Brain pericyte (primary cell): ENCODE measurements at regions not wholly inside any gene's neighbourhood (a gene's known extent, or its start where the extent isn't known, plus 50 kb on each side); places are given as distances from the start of the nearest gene placed in this dataset.

Experiments
- DNase-seq: peaks from one replicate; pipeline ENCODE4 v3.0.0-alpha.2; 2012; ENCODE audit warnings: low read depth, low spot score

GRCh38 chr16:7014756-7015155 is 317.9 kb upstream of the RBFOX1 start:
- no peak for DNase-seq

DNA sequence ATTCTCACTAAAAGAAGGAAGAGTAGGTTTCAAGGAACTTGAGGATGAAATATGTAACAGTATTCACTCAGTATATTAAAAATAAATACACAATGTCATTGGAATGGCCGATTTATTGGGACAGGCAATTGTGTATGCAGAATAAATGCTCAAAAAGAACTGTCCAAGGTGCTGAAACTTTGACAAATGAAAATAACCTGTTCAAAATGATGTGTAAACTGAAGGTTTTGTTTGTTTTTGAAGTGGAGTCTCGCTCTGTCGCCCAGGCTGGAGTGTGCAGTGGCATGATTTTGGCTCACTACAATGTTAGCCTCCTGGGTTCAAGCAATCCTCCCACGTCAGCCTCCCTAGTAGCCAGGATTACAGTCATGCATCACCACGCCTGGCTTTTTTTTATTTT is 318.7 kb upstream of the RBFOX1 start:
- no peak for DNase-seq

GRCh38 chr16:7004266-7004665 is 328.4 kb upstream of the RBFOX1 start:
- no peak for DNase-seq

DNA sequence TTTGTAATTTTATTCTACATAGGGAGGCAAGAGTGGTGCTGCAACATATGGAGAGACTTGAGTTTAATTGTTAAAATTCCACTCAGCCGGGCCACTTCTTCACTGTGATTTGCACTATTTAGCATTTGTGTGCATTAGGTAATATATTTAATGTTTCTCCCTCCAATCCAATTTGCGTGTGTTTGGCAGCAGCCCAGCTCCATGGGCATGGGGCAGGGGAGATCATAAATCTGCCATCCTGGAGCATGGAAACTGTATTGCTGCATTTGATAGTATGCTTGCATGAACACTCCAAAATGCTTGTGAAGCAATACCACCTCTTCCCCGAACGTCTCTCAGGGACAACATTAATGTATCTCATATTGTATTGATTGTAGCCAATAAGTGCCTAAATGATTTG is 339.1 kb upstream of the RBFOX1 start:
- DNase-seq: no peak

GRCh38 chr16:6988846-6989245 is 343.8 kb upstream of the RBFOX1 start:
- DNase-seq: no peak

- no peak for DNase-seq
These were observed 354.7 kb upstream of the RBFOX1 start for GRCh38 chr16:6977916-6978315.

- DNase-seq: no peak
These were observed 355.4 kb upstream of the RBFOX1 start for GRCh38 chr16:6977291-6977690.

DNA sequence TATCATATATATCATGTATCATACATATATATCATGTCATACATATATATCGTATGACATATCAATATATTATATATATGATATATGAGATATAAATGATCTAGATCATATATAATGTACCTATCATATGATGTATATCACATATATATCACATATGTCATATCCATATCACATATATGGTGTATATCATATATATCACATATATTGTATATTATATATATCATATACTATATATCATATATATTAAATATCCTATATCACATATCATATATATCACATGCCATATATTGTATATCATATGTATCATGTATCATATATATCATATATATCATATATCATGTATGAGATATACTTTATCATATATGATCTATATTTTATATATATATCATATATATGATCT is 355.9 kb upstream of the RBFOX1 start:
- DNase-seq: no peak

DNA sequence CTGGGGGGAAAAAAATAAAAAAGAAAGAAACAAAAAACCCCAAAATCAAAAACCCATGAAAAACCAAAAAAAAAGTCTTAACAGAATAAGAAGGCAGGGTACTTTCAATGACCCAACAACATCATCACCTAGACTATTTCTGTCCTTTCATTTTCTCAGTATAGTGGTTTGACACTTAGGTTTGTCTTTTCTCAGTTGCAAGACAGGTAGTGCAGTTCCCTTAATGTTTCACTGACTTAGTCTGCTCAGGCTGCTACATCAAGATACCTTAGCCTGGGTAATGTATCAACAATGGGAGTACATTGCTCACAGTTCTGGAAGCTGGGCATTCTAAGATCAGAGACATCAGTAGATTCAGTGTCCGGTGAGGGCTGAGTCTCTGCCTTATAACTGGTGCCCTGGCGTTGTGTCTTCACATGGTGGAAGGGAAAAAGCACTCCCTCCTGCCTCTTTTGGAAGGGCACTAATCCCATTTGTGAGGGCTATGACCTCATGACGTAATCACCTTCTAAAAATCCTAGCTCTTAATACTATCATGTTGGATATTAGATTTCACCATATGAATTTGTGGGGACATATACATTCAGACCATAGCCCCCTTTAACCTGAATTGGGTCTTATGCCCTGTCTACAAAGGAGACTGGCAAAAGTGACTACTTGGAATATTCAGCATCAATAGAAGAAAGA is 362.3 kb upstream of the RBFOX1 start:
- DNase-seq: no peak

DNA sequence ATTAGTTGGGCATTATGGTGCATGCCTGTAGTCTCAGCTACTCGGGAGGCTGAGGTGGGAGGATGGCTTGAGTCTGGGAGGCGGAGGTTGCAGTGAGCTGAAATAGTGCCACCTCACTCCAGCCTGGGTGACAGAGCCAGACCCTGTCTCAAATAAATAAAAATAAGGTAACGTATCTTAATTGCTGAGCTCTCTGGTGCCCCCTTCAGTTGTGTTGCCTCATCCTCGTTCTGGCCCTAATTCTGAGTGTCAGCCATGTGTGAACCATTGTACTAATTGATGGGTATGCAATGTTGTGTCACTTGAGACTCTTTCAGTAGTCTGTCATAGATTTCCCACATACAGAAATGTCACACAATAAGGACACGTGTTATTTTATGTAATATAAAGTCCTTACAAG is 363.1 kb upstream of the RBFOX1 start:
- DNase-seq: no peak

- no peak for DNase-seq
These were observed 364.8 kb upstream of the RBFOX1 start for GRCh38 chr16:6967796-6968320.

DNA sequence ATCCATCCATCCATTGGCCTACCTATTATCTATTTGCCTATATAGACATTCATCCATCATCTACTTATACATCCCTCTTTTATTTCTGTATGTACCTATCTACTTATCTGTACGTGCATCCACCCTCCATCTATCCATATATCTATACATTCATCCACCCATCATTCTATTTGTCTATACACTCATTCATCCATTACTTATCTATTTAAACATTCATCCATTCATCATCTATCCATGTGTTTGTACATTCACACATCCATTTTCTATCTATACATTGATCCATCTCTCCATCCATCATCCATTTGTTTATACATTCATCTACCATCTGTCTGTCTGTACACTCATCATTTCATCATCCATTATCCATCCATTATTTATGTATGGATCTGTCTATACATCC is 365.7 kb upstream of the RBFOX1 start:
- no peak for DNase-seq

DNA sequence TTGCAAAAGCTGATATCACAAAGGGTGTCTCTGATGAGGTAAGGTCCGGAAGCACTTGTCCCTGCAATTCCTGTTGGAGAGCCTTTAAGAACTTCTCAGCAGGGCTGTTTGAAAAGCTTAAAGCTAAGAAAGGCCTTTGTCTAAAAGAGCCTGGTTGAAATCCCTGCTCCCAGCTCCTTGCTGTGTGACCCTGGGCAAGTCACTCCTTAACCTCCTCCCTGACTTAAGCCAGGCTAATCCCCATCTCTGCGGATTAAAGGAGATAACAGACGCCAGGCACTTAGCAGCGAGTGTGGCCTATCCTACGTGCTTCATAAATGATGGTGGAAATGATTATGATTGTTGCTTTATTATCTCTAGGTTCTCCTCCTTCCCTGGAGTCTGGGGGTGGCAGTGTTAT is 368.0 kb upstream of the RBFOX1 start:
- DNase-seq: no peak

GRCh38 chr16:6961704-6962103 is 370.9 kb upstream of the RBFOX1 start:
- no peak for DNase-seq

DNA sequence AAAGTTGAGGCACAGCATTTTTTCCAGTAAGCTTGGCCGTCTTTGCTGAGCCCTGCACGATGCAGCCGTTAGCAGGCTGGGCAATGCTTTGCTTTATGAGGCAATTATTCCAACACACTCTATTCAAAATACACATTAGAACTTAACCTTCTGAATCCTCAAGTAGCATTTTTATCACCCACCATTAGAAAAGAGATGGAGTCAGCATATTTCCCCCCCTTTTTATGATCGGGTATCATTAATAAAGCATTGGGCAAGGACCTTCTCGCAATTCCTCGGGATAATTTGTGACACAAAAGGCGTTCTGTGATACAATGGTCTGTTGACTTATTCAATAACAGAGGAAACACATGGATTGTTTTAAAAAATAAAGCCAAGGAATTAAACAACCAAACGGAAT is 374.5 kb upstream of the RBFOX1 start:
- DNase-seq: no peak

- DNase-seq: no peak
These were observed 375.0 kb upstream of the RBFOX1 start for GRCh38 chr16:6957681-6958080.

DNA sequence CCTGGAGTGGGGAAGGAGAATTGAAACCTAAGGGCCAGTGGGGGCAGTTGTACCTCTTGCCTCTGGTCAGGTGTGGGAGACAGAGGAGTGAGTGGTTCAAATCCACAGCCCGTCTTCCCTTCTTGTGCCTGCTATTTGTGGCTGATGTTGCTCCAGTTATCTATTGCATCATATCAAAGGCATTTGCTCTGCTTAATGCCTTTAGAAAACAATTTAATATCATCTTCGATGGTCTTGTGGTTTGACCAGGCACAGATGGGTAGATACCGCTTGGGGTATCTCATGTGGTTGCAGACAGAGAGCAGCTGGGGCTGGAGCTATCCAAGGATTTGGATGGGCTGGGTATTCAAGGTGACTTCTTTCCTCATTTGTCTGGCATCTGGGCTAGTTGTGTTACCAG is 376.1 kb upstream of the RBFOX1 start:
- no peak for DNase-seq

DNA sequence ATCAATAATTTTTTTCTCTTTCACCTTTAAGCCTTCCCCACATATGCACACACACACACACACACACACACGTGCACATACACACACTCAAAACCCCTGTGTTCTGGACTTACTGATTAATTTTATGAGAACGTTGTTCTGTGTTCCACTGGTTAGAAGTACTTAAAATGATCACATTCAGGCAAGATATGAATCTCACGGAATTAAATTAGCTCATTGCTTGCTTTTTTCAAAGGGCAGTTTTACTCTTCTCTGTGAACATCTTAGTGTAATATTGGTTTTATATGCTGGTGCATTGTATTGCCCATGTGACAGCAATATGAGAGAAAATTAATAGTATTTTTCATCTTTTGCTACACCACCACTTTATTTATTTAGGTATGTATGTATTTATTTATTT is 377.3 kb upstream of the RBFOX1 start:
- no peak for DNase-seq

GRCh38 chr16:6949240-6949639 is 383.4 kb upstream of the RBFOX1 start:
- no peak for DNase-seq

GRCh38 chr16:6947291-6947690 is 385.4 kb upstream of the RBFOX1 start:
- DNase-seq: no peak

GRCh38 chr16:6946802-6947201 is 385.8 kb upstream of the RBFOX1 start:
- DNase-seq: no peak

DNA sequence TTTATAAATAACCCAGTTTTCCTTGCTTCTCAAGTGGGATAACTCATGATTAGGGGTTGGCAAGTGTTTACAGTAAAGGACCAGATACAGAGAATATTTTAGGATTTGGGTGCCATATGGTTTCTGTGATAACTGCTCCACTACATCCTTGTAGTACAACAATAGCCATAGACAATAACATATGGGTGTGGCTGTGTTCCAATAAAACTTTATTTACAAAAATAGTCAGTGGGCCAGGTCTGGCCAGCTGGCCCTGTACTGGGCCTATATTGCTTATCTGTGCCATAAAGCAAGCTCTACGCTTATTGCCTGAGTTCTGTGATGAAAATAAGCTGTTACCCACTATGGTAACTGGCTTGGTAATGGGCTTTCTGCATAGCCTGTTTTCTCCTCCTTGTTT is 386.5 kb upstream of the RBFOX1 start:
- DNase-seq: no peak

- no peak for DNase-seq
These were observed 391.7 kb upstream of the RBFOX1 start for GRCh38 chr16:6940968-6941367.

GRCh38 chr16:6937641-6938040 is 395.0 kb upstream of the RBFOX1 start:
- no peak for DNase-seq
